ENCODE measurements at regions not wholly inside any gene's neighbourhood (a gene's known extent, or its start where the extent isn't known, plus 50 kb on each side); places are given as distances from the start of the nearest gene placed in this dataset.

- no peak overlapping the region for H3K27ac Mint-ChIP-seq
- H3K27me3 Mint-ChIP-seq: peaks cover 2% of the 10 kb centered on the region
- no peaks in the 10 kb centered on the region for H3K36me3 Mint-ChIP-seq (ENCODE audit: low read depth)
- DNase-seq (no peak), ATAC-seq (no peak)
- H3K4me3 Mint-ChIP-seq: no peak overlapping the region
- ChIA-PET POLR2A (no interaction called here), CTCF (no interaction called here)
- no peaks in the 10 kb centered on the region for H3K4me1 Mint-ChIP-seq
- intact Hi-C loops (cut with DNase I, micrococcal nuclease): no loop called here
- peaks cover 2% of the 10 kb centered on the region for H3K9me3 Mint-ChIP-seq (ENCODE audit: low read depth)
Measured at GRCh38 chr15:47400603-47401002, 316.7 kb upstream of the SEMA6D start.

GRCh38 chr15:47401427-47401826 is 315.9 kb upstream of the SEMA6D start:
- Mint-ChIP-seq H3K4me1 (no peaks in the 10 kb centered on the region), H3K27ac (no peak overlapping the region), H3K36me3 (ENCODE audit: low read depth) (no peaks in the 10 kb centered on the region), H3K9me3 (ENCODE audit: low read depth) (peaks cover 2% of the 10 kb centered on the region), H3K27me3 (peaks cover 2% of the 10 kb centered on the region), H3K4me3 (no peak overlapping the region)
- CTCF ChIA-PET: no interaction called here
- DNase-seq (no peak), ATAC-seq (no peak)
- POLR2A ChIA-PET: no interaction called here
- intact Hi-C loops (cut with DNase I, micrococcal nuclease): no loop called here

DNA sequence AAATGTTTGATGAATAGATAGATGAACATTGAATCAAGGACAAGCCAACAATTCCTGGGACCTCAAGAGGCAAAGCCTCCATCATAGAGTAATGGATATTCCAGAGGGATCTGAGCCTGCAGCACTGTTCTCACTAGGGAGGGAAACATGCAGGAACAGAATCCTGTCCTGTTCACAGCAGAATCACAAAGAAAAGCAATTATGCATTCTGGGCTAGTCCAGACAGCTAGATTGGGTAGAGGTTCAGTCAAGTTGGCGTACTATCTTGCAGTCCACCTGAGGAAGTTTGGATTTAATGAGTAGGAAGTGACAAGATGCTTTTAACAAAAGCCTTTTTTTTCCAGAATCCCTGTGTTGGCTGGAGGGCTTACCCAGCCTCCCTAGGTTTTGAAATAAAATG is 314.5 kb upstream of the SEMA6D start:
- CTCF ChIA-PET: no interaction called here
- POLR2A ChIA-PET: no interaction called here
- H3K36me3 Mint-ChIP-seq (ENCODE audit: low read depth): no peaks in the 10 kb centered on the region
- H3K4me3 Mint-ChIP-seq: no peak overlapping the region
- H3K9me3 Mint-ChIP-seq (ENCODE audit: low read depth): peaks cover 2% of the 10 kb centered on the region
- no peak for DNase-seq
- no peaks in the 10 kb centered on the region for H3K4me1 Mint-ChIP-seq
- intact Hi-C loops (cut with DNase I, micrococcal nuclease): no loop called here
- no peak for ATAC-seq
- H3K27ac Mint-ChIP-seq: no peak overlapping the region
- H3K27me3 Mint-ChIP-seq: peaks cover 2% of the 10 kb centered on the region

GRCh38 chr15:47404877-47405276 is 312.4 kb upstream of the SEMA6D start:
- POLR2A ChIA-PET: no interaction called here

GRCh38 chr15:47405365-47406162 is 311.7 kb upstream of the SEMA6D start:
- CTCF ChIA-PET: no interaction called here

More at GRCh38 chr15:47404877-47405276, 312.4 kb upstream of the SEMA6D start:
- Mint-ChIP-seq H3K27me3 (peaks cover 2% of the 10 kb centered on the region), H3K9me3 (ENCODE audit: low read depth) (no peaks in the 10 kb centered on the region), H3K4me1 (no peaks in the 10 kb centered on the region), H3K27ac (no peak overlapping the region), H3K36me3 (ENCODE audit: low read depth) (no peaks in the 10 kb centered on the region), H3K4me3 (no peak overlapping the region)
- DNase-seq (no peak), ATAC-seq (no peak)
- intact Hi-C loops (cut with DNase I, micrococcal nuclease): no loop called here
- CTCF ChIA-PET: no interaction called here

DNA sequence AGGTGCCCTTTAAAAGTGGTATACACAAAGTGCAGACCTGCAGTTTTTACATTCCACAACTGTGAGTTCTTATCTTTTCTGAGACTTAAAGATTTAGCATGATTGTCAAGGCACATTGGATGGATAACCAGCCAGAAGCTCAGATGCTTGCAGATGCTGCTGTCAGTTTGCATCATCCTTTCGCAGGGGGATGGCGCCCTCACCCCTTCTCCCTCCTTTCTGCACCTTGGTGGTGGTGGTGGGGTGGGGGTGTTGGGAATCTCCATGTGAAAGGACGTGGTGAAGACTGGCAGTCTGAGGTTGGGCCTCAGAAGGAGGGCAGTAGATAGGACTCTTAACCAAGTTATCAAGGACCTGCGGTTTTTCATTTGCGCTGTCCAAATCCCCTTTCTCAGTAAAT is 309.6 kb upstream of the SEMA6D start:
- ATAC-seq: no peak
- H3K4me3 Mint-ChIP-seq: no peak overlapping the region
- no peak overlapping the region for H3K27ac Mint-ChIP-seq
- H3K9me3 Mint-ChIP-seq (ENCODE audit: low read depth): no peaks in the 10 kb centered on the region
- no peaks in the 10 kb centered on the region for H3K4me1 Mint-ChIP-seq
- no peaks in the 10 kb centered on the region for H3K36me3 Mint-ChIP-seq (ENCODE audit: low read depth)
- peaks cover 2% of the 10 kb centered on the region for H3K27me3 Mint-ChIP-seq
- DNase-seq: no peak
- intact Hi-C loops (cut with DNase I, micrococcal nuclease): no loop called here
- POLR2A ChIA-PET: no interaction called here
- CTCF ChIA-PET: no interaction called here

More at GRCh38 chr15:47405365-47406162, 311.7 kb upstream of the SEMA6D start:
- no peak for DNase-seq
- POLR2A ChIA-PET: no interaction called here
- no peaks in the 10 kb centered on the region for H3K4me1 Mint-ChIP-seq
- H3K36me3 Mint-ChIP-seq (ENCODE audit: low read depth): no peaks in the 10 kb centered on the region
- no peaks in the 10 kb centered on the region for H3K9me3 Mint-ChIP-seq (ENCODE audit: low read depth)
- H3K27ac Mint-ChIP-seq: no peak overlapping the region
- intact Hi-C loops (cut with DNase I, micrococcal nuclease): no loop called here
- H3K27me3 Mint-ChIP-seq: peaks cover 2% of the 10 kb centered on the region
- H3K4me3 Mint-ChIP-seq: no peak overlapping the region
- no peak for ATAC-seq

DNA sequence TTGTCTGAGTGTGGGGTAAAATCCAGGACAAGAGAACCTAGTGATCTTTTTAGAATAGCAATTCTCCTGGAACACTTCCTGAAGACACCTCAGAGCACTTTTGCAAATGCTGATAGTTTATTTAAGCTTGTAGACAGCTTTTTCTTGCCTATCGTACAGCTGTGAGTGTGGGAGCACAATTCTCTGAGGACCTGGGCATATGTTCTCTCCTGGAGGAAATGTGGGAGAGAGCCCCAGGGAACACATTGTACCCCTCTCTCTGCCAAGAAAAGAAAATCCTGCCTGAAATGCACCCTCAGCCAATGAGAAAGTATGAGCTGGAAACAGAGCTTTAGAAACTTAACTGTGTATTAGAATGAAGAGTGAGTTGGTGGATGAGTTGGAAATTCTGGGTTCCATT is 308.3 kb upstream of the SEMA6D start:
- H3K4me1 Mint-ChIP-seq: no peaks in the 10 kb centered on the region
- POLR2A ChIA-PET: no interaction called here
- peaks cover 2% of the 10 kb centered on the region for H3K27me3 Mint-ChIP-seq
- no peak overlapping the region for H3K27ac Mint-ChIP-seq
- CTCF ChIA-PET: interaction anchor here (0.8 to 1.1 kb wide), 2 partner anchors 9 to 18 kb away, joined by 3 read pairs; no protein-coding TSS in a partner anchor
- DNase-seq (no peak), ATAC-seq (no peak)
- intact Hi-C loops (cut with DNase I, micrococcal nuclease): no loop called here
- H3K36me3 Mint-ChIP-seq (ENCODE audit: low read depth): no peaks in the 10 kb centered on the region
- H3K4me3 Mint-ChIP-seq: no peak overlapping the region
- H3K9me3 Mint-ChIP-seq (ENCODE audit: low read depth): no peaks in the 10 kb centered on the region

DNA sequence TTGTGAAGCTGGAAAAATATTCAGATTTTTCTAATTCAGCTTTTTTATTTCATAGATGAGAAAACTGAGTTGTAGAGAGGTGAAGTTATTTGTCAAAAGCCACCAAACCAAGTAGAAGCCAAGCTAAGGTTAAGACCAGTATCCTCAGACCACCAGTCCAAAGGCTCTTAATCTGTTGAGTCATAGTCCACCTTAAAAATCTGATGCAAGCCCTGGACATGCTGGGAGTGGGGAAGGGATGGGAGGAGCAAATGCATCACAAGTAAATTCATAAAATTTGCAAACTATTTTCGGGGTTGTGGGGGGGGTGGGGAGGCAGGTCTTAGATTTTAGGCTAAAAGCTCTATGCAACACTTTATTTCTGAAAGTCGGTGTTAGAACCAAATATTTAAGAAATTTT is 307.7 kb upstream of the SEMA6D start:
- ATAC-seq: no peak
- no peaks in the 10 kb centered on the region for H3K36me3 Mint-ChIP-seq (ENCODE audit: low read depth)
- CTCF ChIA-PET: interaction anchor here (0.8 kb wide), 1 partner anchor 8 kb away, joined by 3 read pairs; no protein-coding TSS in a partner anchor
- POLR2A ChIA-PET: no interaction called here
- no peak overlapping the region for H3K27ac Mint-ChIP-seq
- DNase-seq: no peak
- peaks cover 2% of the 10 kb centered on the region for H3K27me3 Mint-ChIP-seq
- intact Hi-C loops (cut with DNase I, micrococcal nuclease): no loop called here
- no peak overlapping the region for H3K4me3 Mint-ChIP-seq
- H3K4me1 Mint-ChIP-seq: no peaks in the 10 kb centered on the region
- H3K9me3 Mint-ChIP-seq (ENCODE audit: low read depth): no peaks in the 10 kb centered on the region

DNA sequence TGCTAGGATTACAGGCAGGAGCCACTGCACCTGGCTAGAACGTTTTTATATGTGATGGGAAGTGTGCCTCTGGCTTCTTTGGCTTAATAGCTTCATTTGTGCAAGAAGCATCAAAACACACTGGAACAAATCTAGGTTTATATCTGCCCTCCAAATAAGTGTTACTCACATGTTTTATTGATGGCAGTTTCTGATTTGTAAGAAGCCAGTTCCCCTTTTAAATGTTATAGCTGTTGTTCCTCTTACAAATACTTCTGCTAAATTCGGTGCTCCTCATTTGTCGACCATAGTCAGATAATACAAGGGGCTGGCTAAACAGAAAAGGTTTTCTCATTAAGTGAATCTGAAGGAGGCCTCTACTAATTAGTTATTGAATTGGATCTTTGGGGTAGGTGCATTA is 307.1 kb upstream of the SEMA6D start:
- Mint-ChIP-seq H3K36me3 (ENCODE audit: low read depth) (no peaks in the 10 kb centered on the region), H3K9me3 (ENCODE audit: low read depth) (no peaks in the 10 kb centered on the region), H3K27ac (no peak overlapping the region), H3K4me3 (no peak overlapping the region), H3K4me1 (no peaks in the 10 kb centered on the region), H3K27me3 (no peaks in the 10 kb centered on the region)
- DNase-seq: no peak
- POLR2A ChIA-PET: no interaction called here
- CTCF ChIA-PET: no interaction called here
- intact Hi-C loops (cut with DNase I, micrococcal nuclease): no loop called here
- ATAC-seq: no peak

DNA sequence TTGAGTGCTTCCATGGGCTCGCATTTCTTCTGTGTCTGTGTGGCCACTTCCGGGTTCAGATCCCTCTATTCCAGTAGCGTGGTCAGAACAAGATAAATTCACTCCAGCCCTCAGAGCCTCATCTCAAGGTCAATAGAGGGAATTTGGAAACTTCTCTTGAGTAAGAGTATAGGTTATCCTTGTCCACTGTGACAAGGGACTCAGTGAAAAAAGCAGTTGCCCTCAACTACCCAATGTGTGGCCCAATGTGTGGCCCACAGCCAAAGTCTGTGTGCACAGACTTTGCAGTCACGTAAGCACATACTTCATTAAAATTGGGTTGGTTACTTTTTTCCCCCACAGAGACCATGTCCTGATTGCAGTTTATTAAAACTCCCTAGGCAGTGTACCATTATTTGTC is 305.6 kb upstream of the SEMA6D start:
- H3K4me3 Mint-ChIP-seq: no peak overlapping the region
- CTCF ChIA-PET: interaction anchor here (0.7 kb wide), 1 partner anchor 14 kb away, joined by 4 read pairs; no protein-coding TSS in a partner anchor
- ATAC-seq (no peak), DNase-seq (no peak)
- POLR2A ChIA-PET: no interaction called here
- no peaks in the 10 kb centered on the region for H3K9me3 Mint-ChIP-seq (ENCODE audit: low read depth)
- no peaks in the 10 kb centered on the region for H3K4me1 Mint-ChIP-seq
- intact Hi-C loops (cut with DNase I, micrococcal nuclease): no loop called here
- H3K27ac Mint-ChIP-seq: no peak overlapping the region
- H3K36me3 Mint-ChIP-seq (ENCODE audit: low read depth): no peaks in the 10 kb centered on the region
- H3K27me3 Mint-ChIP-seq: no peaks in the 10 kb centered on the region

DNA sequence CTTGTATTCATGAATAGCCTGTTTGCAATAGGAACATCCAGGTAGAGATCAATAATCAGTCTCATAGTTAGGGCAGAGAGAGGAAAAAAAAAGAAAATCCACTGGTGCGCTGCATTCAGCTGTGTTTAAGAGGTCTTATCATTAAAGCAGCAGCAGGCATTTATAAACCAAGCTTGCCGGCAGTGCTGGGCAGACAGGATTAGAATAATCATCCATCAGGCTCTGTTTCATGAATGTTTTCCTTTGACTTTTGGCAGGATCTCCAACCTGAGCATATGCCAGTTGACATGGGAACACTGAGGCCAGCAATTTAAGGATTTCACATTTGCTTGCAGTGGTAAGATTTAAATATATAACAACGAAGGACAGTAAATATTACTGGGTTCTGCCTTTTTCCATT is 305.2 kb upstream of the SEMA6D start:
- H3K9me3 Mint-ChIP-seq (ENCODE audit: low read depth): no peaks in the 10 kb centered on the region
- H3K4me3 Mint-ChIP-seq: no peak overlapping the region
- CTCF ChIA-PET: interaction anchor here (0.7 kb wide), 1 partner anchor 13 kb away, joined by 4 read pairs; no protein-coding TSS in a partner anchor
- no peak overlapping the region for H3K27ac Mint-ChIP-seq
- no peak for ATAC-seq
- H3K27me3 Mint-ChIP-seq: no peaks in the 10 kb centered on the region
- intact Hi-C loops (cut with DNase I, micrococcal nuclease): no loop called here
- no peaks in the 10 kb centered on the region for H3K36me3 Mint-ChIP-seq (ENCODE audit: low read depth)
- POLR2A ChIA-PET: no interaction called here
- no peak for DNase-seq
- no peaks in the 10 kb centered on the region for H3K4me1 Mint-ChIP-seq

DNA sequence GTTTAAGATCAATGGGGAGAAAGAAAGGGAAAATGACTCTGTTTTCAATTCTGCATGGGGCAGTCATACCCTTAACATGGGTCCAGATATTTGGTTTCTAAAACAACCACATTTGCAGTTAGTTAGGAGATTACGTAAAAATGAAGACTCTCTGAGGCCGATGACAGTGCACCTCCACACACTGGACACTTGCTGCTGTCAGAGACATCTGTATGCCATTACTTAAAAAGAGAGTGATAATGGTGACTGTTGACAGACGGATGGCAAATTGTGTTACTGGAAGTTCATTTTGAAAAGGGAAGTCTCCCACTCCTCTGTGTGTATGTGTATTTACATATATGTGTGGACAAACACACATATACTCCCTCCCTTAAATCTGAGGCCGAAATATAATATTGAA is 304.5 kb upstream of the SEMA6D start:
- Mint-ChIP-seq H3K27me3 (no peaks in the 10 kb centered on the region), H3K4me1 (no peaks in the 10 kb centered on the region), H3K36me3 (ENCODE audit: low read depth) (no peaks in the 10 kb centered on the region), H3K27ac (no peak overlapping the region), H3K4me3 (no peak overlapping the region), H3K9me3 (ENCODE audit: low read depth) (no peaks in the 10 kb centered on the region)
- CTCF ChIA-PET: no interaction called here
- ATAC-seq: no peak
- POLR2A ChIA-PET: no interaction called here
- no peak for DNase-seq
- intact Hi-C loops (cut with DNase I, micrococcal nuclease): no loop called here

All from activated CD4-positive, alpha-beta T cell treated with anti-CD3 and anti-CD28 coated beads for 36 hours (primary cell).